Heart left ventricle (tissue), 13 donors: ENCODE measurements at regions not wholly inside any gene's neighbourhood (a gene's known extent, or its start where the extent isn't known, plus 50 kb on each side); places are given as distances from the start of the nearest gene placed in this dataset.

ENCODE experiments used
- CTCF ChIP-seq, 12 donors: fragments of 200-600 bp; sonication (generic) in 4 of 12; IDR thresholded peaks; one replicate each; pipeline versions ENCODE4 v1.5.0 to v1.8.0; 2018 to 2022; ENCODE audit warnings: antibody characterized with exemption in 12 of 12, mild to moderate bottlenecking in 5 of 12
- POLR2A ChIP-seq, 2 donors: fragments of 450-650 bp; IDR thresholded peaks; one replicate each; pipeline ENCODE4 v1.6.1; 2017; ENCODE audit warnings: antibody characterized with exemption in 2 of 2, mild to moderate bottlenecking in 2 of 2, moderate library complexity in 2 of 2
- donor health status: ischemic (EF 13 %, LVEDD 7.1; RV severe dilation, severe dysfunction).
- donor health status: DM: no; HTN: yes; CAD: no.
- donor health status: DM: no; HTN: no; CAD: no.
- donor health status: ischemic (EF 25% LVEDD 6.9; RV normal size, moderate dysfunction).
- donor health status: ischemic (EF 25% LVEDD 5.7; RV mildly dilated, moderate dysfunction).
- donor health status: ischemic (EF 35%, LVEDD 5.7; RV mildly dilated, moderate dysfunction).
- donor health status: nonischemic (EF 11% LVEDD 7.7; RV severe dilation, severe dysfunction).
- donor health status: DM: yes; HTN: yes; CAD: no.
- donor health status: PGD.
- donor health status: ischemic (EF 29% LVEDD 5.4; RV normal size, mild dysfunction).
- donor health status: nonischemic (EF 23%, LVEDD 6.1; RV moderate dilation, normal function).

GRCh38 chr1:242876030-242876429 lies 351.5 kb upstream of the PLD5 start:
- TF ChIP-seq CTCF (IDR thresholded peaks at IDR 0.05) = no peak
- no peak for TF ChIP-seq POLR2A (IDR thresholded peaks at IDR 0.05)
